KMS-11 (cell line): ENCODE measurements at regions not wholly inside any gene's neighbourhood (a gene's known extent, or its start where the extent isn't known, plus 50 kb on each side); places are given as distances from the start of the nearest gene placed in this dataset.

ENCODE experiments used
- H2AFZ ChIP-seq: fragments of 200-600 bp; sonication (generic); 2 replicates; pipeline ENCODE4 v1.6.1; 2016; ENCODE audit warnings: antibody characterized with exemption, mixed run types, low read depth
- H3K27ac ChIP-seq: fragments of 200-600 bp; sonication (generic); 2 replicates; pipeline ENCODE4 v1.6.1; 2016; ENCODE audit warnings: mild to moderate bottlenecking, mixed run types
- H3K27me3 ChIP-seq: fragments of 200-600 bp; sonication (generic); 2 replicates; pipeline ENCODE4 v1.6.1; 2017; ENCODE audit warnings: mild to moderate bottlenecking, low read depth, mixed run types, moderate library complexity; ENCODE audit not compliant: insufficient read depth
- H3K36me3 ChIP-seq: fragments of 200-600 bp; sonication (generic); 2 replicates; pipeline ENCODE4 v1.6.1; 2017; ENCODE audit warnings: mild to moderate bottlenecking, mixed run types; ENCODE audit not compliant: insufficient read depth
- H3K4me1 ChIP-seq: fragments of 200-600 bp; sonication (generic); 2 replicates; pipeline ENCODE4 v1.6.1; 2016; ENCODE audit warnings: mild to moderate bottlenecking, low read depth, mixed run types; ENCODE audit not compliant: poor library complexity, severe bottlenecking
- H3K4me2 ChIP-seq: fragments of 200-600 bp; sonication (generic); 2 replicates; pipeline ENCODE4 v1.7.0; 2016; ENCODE audit warnings: mild to moderate bottlenecking, mixed run types
- H3K4me3 ChIP-seq: fragments of 200-600 bp; sonication (generic); IDR thresholded peaks from 2 replicates; pipeline ENCODE4 v1.6.1; 2017; ENCODE audit warnings: low read depth, low read length, mixed read lengths; ENCODE audit not compliant: insufficient read depth
- H3K79me2 ChIP-seq: fragments of 200-600 bp; sonication (generic); 2 replicates; pipeline ENCODE4 v1.6.1; 2016; ENCODE audit warnings: low read depth, mixed run types; ENCODE audit not compliant: insufficient read depth
- H3K9ac ChIP-seq: fragments of 200-600 bp; sonication (generic); 2 replicates; pipeline ENCODE4 v1.6.1; 2016; ENCODE audit warnings: mild to moderate bottlenecking, mixed run types
- H4K20me1 ChIP-seq: fragments of 200-600 bp; sonication (generic); 2 replicates; pipeline ENCODE4 v1.6.1; 2016; ENCODE audit warnings: mild to moderate bottlenecking, mixed run types; ENCODE audit not compliant: insufficient read depth
- TF ChIP-seq, protein P1 (sequence below): fragments of 200-600 bp; sonication (generic); conservative IDR thresholded peaks from 2 replicates; pipeline ENCODE4 v1.6.1; 2017; ENCODE audit warnings: low read depth, mild to moderate bottlenecking, antibody characterized with exemption, low read length, moderate library complexity, mixed read lengths

DNA sequence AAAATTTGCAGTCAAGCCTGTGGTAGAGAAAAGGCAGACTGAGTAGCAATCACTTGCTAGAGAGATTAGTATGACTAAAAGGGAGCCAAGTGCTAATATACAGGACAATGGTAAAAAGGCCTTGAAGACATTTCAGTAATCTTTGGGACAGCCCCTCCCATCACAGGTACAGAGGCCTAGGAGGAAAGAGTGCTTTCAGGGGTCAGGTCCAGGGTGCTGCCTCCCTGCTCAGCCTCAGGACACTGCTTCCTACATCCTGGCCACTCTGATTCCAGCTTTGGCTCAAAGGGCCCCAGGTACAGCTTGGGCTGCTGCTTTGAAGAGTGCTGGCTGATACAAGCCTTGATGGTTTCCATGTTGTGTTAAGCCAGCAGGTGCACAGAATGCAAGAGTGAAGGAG is 543.5 kb downstream of the MMUT start:
- Histone ChIP-seq H3K4me2 (no peak overlapping the region), H3K27me3 (no peaks in the 10 kb centered on the region), H4K20me1 (no peaks in the 10 kb centered on the region), H3K4me1 (no peaks in the 10 kb centered on the region), H3K79me2 (no peaks in the 10 kb centered on the region), H3K27ac (no peak overlapping the region), H3K36me3 (no peaks in the 10 kb centered on the region), H3K4me3 (no peak overlapping the region), H2AFZ (no peak overlapping the region), H3K9ac (no peak overlapping the region)
- TF ChIP-seq, protein P1, sequence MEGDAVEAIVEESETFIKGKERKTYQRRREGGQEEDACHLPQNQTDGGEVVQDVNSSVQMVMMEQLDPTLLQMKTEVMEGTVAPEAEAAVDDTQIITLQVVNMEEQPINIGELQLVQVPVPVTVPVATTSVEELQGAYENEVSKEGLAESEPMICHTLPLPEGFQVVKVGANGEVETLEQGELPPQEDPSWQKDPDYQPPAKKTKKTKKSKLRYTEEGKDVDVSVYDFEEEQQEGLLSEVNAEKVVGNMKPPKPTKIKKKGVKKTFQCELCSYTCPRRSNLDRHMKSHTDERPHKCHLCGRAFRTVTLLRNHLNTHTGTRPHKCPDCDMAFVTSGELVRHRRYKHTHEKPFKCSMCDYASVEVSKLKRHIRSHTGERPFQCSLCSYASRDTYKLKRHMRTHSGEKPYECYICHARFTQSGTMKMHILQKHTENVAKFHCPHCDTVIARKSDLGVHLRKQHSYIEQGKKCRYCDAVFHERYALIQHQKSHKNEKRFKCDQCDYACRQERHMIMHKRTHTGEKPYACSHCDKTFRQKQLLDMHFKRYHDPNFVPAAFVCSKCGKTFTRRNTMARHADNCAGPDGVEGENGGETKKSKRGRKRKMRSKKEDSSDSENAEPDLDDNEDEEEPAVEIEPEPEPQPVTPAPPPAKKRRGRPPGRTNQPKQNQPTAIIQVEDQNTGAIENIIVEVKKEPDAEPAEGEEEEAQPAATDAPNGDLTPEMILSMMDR, result no peak

DNA sequence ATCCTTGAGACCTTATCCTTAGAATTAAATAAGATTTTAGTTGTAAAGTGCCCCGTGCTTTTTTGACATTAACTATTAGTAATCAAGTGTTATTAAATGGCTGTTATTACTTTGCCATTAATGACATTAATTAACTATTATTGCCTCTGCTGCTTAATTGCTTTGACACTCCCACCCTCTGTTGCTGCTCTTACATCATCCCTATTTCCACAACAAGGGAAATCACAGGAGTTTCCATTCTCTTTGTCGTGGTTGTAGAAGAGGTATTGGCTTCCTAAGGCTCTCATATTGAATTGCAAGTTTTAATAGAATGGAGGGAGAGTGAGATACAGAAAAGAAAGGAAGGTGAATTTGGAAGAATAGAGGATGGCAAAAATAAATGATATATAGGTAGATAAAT is 545.8 kb downstream of the MMUT start:
- no peak overlapping the region for H3K4me2 ChIP-seq
- no peak overlapping the region for H3K4me3 ChIP-seq
- TF ChIP-seq, protein P1, result no peak
- no peaks in the 10 kb centered on the region for H4K20me1 ChIP-seq
- H3K4me1 ChIP-seq, result no peaks in the 10 kb centered on the region
- H3K27me3 ChIP-seq, result no peaks in the 10 kb centered on the region
- no peak overlapping the region for H3K27ac ChIP-seq
- no peak overlapping the region for H3K9ac ChIP-seq
- H3K79me2 ChIP-seq, result no peaks in the 10 kb centered on the region
- no peaks in the 10 kb centered on the region for H3K36me3 ChIP-seq
- H2AFZ ChIP-seq, result no peak overlapping the region

DNA sequence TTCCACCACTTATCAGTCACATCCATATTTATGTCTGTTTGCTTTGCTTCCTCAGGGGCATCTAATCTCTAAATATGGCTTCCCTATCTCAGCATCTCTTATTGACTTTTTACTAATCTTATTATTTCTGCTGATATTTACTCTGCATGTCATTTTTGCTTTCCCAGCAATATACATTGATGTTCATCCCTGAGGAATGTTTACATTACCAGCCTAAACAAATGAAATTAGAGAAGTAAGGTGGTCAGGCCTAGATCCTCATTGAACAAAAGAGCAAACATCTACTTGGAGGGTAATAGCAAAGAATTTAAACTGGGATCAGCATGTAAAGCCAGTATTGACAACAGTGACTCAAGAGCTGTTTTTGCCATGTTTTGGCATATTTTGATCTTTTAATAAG is 546.4 kb downstream of the MMUT start:
- H3K4me2 ChIP-seq, result no peak overlapping the region
- no peak overlapping the region for H3K9ac ChIP-seq
- H3K27ac ChIP-seq, result no peak overlapping the region
- H3K36me3 ChIP-seq, result no peaks in the 10 kb centered on the region
- TF ChIP-seq, protein P1, result no peak
- no peaks in the 10 kb centered on the region for H3K27me3 ChIP-seq
- no peaks in the 10 kb centered on the region for H3K4me1 ChIP-seq
- H3K79me2 ChIP-seq, result no peaks in the 10 kb centered on the region
- no peak overlapping the region for H3K4me3 ChIP-seq
- no peak overlapping the region for H2AFZ ChIP-seq
- H4K20me1 ChIP-seq, result no peaks in the 10 kb centered on the region

DNA sequence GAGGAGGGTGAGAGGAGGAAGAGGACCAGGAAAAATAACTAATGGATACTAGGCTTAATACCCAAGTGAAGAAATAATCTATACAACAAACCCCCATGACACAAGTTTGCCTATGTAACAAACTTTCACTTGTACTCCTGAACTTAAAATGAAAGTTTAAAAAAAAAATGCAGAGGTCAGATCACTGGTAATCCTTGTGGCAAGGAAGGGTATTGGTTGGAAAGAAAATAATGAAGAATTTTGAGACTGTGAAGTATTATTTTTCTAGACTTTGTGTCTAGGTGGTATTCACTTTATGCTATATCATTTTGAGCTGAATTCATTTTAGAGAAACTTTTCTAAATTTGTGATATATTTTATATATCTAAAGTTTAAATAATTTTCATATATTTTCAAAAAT is 547.5 kb downstream of the MMUT start:
- Histone ChIP-seq H3K36me3 (no peaks in the 10 kb centered on the region), H3K27ac (no peak overlapping the region), H2AFZ (no peak overlapping the region), H3K4me1 (no peaks in the 10 kb centered on the region), H3K27me3 (no peaks in the 10 kb centered on the region), H3K4me3 (no peak overlapping the region), H3K79me2 (no peaks in the 10 kb centered on the region), H3K9ac (no peak overlapping the region), H4K20me1 (no peaks in the 10 kb centered on the region), H3K4me2 (no peak overlapping the region)
- TF ChIP-seq, protein P1, result no peak

DNA sequence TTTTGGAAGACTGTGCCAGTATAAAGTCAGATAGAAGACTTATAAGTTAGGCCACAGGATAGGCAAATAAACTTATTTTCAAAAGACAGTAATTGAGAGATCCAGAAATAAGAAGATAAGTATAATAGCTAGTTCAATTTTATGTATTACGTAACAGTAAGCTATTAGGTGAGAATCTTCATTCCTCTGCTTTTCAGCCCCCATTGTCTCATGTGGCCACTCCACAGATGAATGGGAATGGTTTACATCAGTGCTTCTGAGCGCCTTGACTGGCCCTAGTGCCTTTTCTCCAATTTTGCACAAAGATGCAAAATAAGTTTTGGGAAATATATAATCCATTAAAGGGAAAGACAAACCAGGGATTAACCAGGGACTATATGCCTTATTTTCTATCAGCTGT is 550.5 kb downstream of the MMUT start:
- TF ChIP-seq, protein P1, result no peak
- Histone ChIP-seq H3K79me2 (no peaks in the 10 kb centered on the region), H3K27ac (no peak overlapping the region)

More for the DNA sequence above, 550.5 kb downstream of the MMUT start:
- H3K4me2 ChIP-seq, result no peak overlapping the region
- no peaks in the 10 kb centered on the region for H3K4me1 ChIP-seq
- H3K4me3 ChIP-seq, result no peak overlapping the region
- H2AFZ ChIP-seq, result no peak overlapping the region
- H3K36me3 ChIP-seq, result no peaks in the 10 kb centered on the region
- H4K20me1 ChIP-seq, result no peaks in the 10 kb centered on the region
- no peak overlapping the region for H3K9ac ChIP-seq
- H3K27me3 ChIP-seq, result no peaks in the 10 kb centered on the region
